ENCODE measurements at regions not wholly inside any gene's neighbourhood (a gene's known extent, or its start where the extent isn't known, plus 50 kb on each side); places are given as distances from the start of the nearest gene placed in this dataset.
"Not testable (repeated sequence)": the region's sequence is repeated elsewhere in the genome, so short reads cannot be mapped to it uniquely, and the experiment has no call there.

GRCh38 chrX:1853916-1854315 lies 239.1 kb downstream of the ASMT start:
- no peak for ATAC-seq
- Histone ChIP-seq H3K4me1 (no peaks in the 10 kb centered on the region), H3K9me3 (peaks cover 3% of the 10 kb centered on the region; the same call in 1 of the 3 replicates), H3K27ac (no peak overlapping the region), H3K4me3 (no peak overlapping the region), H3K4me2 (no peak overlapping the region)
- CTCF ChIA-PET, result no interaction called here
- peak; percentile 18 for FAIRE-seq
- 42% methylated on average over 3 of the region's 3 CpGs for WGBS (ENCODE audit: missing lambda C conversion rate)
- POLR2A ChIA-PET, result no interaction called here
- no peak for TF ChIP-seq HEYL (CRISPR knock-in tag; IDR thresholded peaks at IDR 0.05)
- TF ChIP-seq JUN (IDR thresholded peaks at IDR 0.05), result no peak
- no peak for TF ChIP-seq POLR2AphosphoS2 (conservative IDR thresholded peaks at IDR 0.05; ENCODE audit: low read length)
- TF ChIP-seq MYC (IDR thresholded peaks at IDR 0.05; ENCODE audit: borderline replicate concordance, low read length), result no peak
- no peak for TF ChIP-seq EHMT2 (IDR thresholded peaks at IDR 0.05; ENCODE audit: low read depth)
- TF ChIP-seq CEBPB (IDR thresholded peaks at IDR 0.05), result no peak
- TF ChIP-seq ZC3H11A (IDR thresholded peaks at IDR 0.05), result no peak
- TF ChIP-seq FOSB (CRISPR knock-in tag; IDR thresholded peaks at IDR 0.05), result no peak
- no peak for TF ChIP-seq ELK1 (IDR thresholded peaks at IDR 0.05; ENCODE audit: low read depth, low read length)
- no peak for TF ChIP-seq RCOR1 (IDR thresholded peaks at IDR 0.05; ENCODE audit: low read depth, low read length)
- TF ChIP-seq GATA3 (IDR thresholded peaks at IDR 0.05; ENCODE audit: borderline replicate concordance), result no peak
- no peak for TF ChIP-seq NFE2L2 (conservative IDR thresholded peaks at IDR 0.05; ENCODE audit: low read length)
- no peak for DNase-seq (ENCODE audit: low read depth in 1 of 2, low spot score in 1 of 2)

GRCh38 chrX:1854861-1855260 lies 240.0 kb downstream of the ASMT start:
- H3K4me1 ChIP-seq; H3K4me2 ChIP-seq; H3K9me3 ChIP-seq; H3K4me3 ChIP-seq; CTCF ChIA-PET; DNase-seq (ENCODE audit: low read depth in 1 of 2, low spot score in 1 of 2); POLR2A ChIA-PET; ATAC-seq; H3K27ac ChIP-seq; FAIRE-seq: not testable (repeated sequence)
- WGBS (ENCODE audit: missing lambda C conversion rate), result 68% methylated on average over 10 of the region's 10 CpGs

DNA sequence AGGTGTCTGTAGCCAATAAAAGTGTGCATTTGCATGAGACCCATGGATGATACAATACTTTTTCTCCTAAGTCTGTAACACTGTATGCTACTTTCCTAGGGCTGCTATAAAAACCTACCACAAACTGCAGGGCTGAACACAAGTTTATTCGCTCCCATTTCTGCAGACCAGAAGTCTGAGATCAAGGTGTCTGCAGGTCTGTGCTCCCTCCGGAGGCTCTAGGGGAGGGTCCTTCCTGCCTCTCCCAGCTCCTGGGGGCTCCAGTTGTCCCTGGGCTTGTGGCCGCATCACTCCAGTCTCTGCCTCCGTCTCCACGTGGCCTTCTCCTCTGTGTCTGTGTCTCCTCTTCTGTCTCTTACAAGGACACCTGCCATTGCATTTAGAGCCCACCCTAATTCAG lies 244.4 kb downstream of the ASMT start:
- POLR2A ChIA-PET; DNase-seq (ENCODE audit: low read depth in 1 of 2, low spot score in 1 of 2); H3K9me3 ChIP-seq; H3K27ac ChIP-seq; H3K4me1 ChIP-seq; ATAC-seq; CTCF ChIA-PET; H3K4me3 ChIP-seq; H3K4me2 ChIP-seq; FAIRE-seq: not testable (repeated sequence)
- 76% methylated on average over 5 of the region's 5 CpGs for WGBS (ENCODE audit: missing lambda C conversion rate)

- Histone ChIP-seq H3K4me2 (no peak overlapping the region), H3K4me1 (no peaks in the 10 kb centered on the region), H3K27ac (no peak overlapping the region), H3K4me3 (no peak overlapping the region), H3K9me3 (no peaks in the 10 kb centered on the region)
- FAIRE-seq, result no peak
- ChIA-PET POLR2A (no interaction called here), CTCF (no interaction called here)
- TF ChIP-seq POLR2A (IDR thresholded peaks at IDR 0.05; ENCODE audit: low read length), result no peak
- TF ChIP-seq CBX2 (IDR thresholded peaks at IDR 0.05; ENCODE audit: borderline replicate concordance, low read depth), result no peak
- no peak for TF ChIP-seq NFE2L2 (conservative IDR thresholded peaks at IDR 0.05; ENCODE audit: low read length)
- no peak for TF ChIP-seq ZFP36 (IDR thresholded peaks at IDR 0.05; ENCODE audit: borderline replicate concordance, partially characterized antibody)
- TF ChIP-seq GATA3 (IDR thresholded peaks at IDR 0.05; ENCODE audit: borderline replicate concordance), result no peak
- no peak for TF ChIP-seq ZSCAN20 (CRISPR knock-in tag; IDR thresholded peaks at IDR 0.05)
- TF ChIP-seq NPAS2 (CRISPR knock-in tag; IDR thresholded peaks at IDR 0.05; ENCODE audit: borderline replicate concordance), result no peak
- TF ChIP-seq HEYL (CRISPR knock-in tag; IDR thresholded peaks at IDR 0.05), result no peak
- no peak for TF ChIP-seq JUN (IDR thresholded peaks at IDR 0.05)
- TF ChIP-seq RNF2 (IDR thresholded peaks at IDR 0.05; ENCODE audit: borderline replicate concordance, low read depth), result no peak
- no peak for TF ChIP-seq JUNB (IDR thresholded peaks at IDR 0.05)
- TF ChIP-seq SREBF2 (IDR thresholded peaks at IDR 0.05), result no peak
- no peak for TF ChIP-seq HDAC2 (IDR thresholded peaks at IDR 0.05)
- no peak for TF ChIP-seq CEBPB (IDR thresholded peaks at IDR 0.05)
- TF ChIP-seq HOXA7 (CRISPR knock-in tag; IDR thresholded peaks at IDR 0.05), result no peak
- TF ChIP-seq, protein P1, sequence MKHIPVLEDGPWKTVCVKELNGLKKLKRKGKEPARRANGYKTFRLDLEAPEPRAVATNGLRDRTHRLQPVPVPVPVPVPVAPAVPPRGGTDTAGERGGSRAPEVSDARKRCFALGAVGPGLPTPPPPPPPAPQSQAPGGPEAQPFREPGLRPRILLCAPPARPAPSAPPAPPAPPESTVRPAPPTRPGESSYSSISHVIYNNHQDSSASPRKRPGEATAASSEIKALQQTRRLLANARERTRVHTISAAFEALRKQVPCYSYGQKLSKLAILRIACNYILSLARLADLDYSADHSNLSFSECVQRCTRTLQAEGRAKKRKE (CRISPR knock-in tag; IDR thresholded peaks at IDR 0.05; ENCODE audit: low read depth), result no peak
- TF ChIP-seq RFX5 (IDR thresholded peaks at IDR 0.05), result no peak
- no peak for TF ChIP-seq TFCP2L1 (CRISPR knock-in tag; IDR thresholded peaks at IDR 0.05)
- TF ChIP-seq USF2 (IDR thresholded peaks at IDR 0.05), result no peak
- DNase-seq (ENCODE audit: low read depth in 1 of 2, low spot score in 1 of 2), result no peak
- ATAC-seq, result no peak
- 79% methylated on average over 18 of the region's 18 CpGs for WGBS (ENCODE audit: missing lambda C conversion rate)
Measured at GRCh38 chrX:1860936-1861594, 246.2 kb downstream of the ASMT start.

DNA sequence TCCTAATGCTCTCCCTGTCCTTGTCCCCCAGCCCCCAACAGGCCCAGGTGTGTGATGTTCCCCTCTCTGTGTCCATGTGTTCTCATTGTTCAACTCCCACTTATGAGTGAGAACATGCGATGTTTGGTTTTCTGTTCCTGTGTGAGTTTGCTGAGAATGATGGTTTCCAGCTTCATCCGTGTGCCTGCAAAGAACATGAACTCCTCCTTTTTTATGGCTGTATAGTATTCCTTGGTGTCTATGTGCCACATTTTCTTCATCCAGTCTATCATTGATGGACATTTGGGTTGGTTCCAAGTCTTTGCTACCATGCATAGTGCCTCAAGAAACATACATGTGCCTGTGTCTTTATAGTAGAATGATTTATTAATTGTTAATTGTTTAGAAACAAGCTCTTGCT lies 249.1 kb downstream of the ASMT start:
- 82% methylated on average over 2 of the region's 2 CpGs for WGBS (ENCODE audit: missing lambda C conversion rate)
- ATAC-seq; DNase-seq (ENCODE audit: low read depth in 1 of 2, low spot score in 1 of 2); POLR2A ChIA-PET; H3K27ac ChIP-seq; FAIRE-seq; H3K9me3 ChIP-seq; H3K4me2 ChIP-seq; H3K4me1 ChIP-seq; H3K4me3 ChIP-seq; CTCF ChIA-PET: not testable (repeated sequence)
